ENCODE measurements at regions not wholly inside any gene's neighbourhood (a gene's known extent, or its start where the extent isn't known, plus 50 kb on each side); places are given as distances from the start of the nearest gene placed in this dataset.

DNA sequence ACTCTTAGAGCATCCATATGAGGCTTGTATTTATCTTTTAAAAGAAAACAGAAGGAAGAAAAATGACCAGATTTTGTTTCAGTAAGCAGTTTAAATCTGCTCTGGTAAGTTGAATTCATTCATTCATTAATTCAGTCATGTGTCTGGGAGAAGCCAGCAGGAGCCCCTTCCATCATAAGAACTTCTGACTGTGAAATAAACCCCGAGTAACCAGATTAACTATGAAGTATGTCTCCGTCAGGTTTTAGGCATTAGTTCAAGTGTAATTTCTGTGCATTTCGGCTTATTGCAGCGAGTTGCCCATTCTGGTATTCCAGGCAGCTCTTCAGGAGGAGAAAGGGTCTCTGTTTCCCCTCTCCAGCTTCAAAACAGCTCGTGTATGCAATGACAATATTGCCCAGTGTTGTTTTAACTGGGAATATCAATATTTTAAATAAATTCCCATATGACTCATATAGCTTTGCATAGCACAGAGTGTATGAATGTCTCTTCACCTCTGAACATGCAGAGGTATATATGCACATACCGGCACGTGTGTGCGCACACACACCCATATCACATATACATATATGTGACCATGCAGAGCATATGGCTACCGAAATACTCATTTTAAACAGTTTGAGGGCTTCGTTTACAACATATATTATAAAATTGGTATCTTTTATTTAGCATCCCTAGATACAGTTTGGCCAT is 255.3 kb downstream of the BCOR start:
- Histone ChIP-seq H3K27ac (no peak overlapping the region), H3K79me2 (ENCODE audit: insufficient read depth) (no peaks in the 10 kb centered on the region), H3F3A (ENCODE audit: insufficient read depth) (no peaks in the 10 kb centered on the region), H4K20me1 (ENCODE audit: insufficient read depth) (no peaks in the 10 kb centered on the region), H3K9me3 (ENCODE audit: low read depth) (no peaks in the 10 kb centered on the region), H3K9me2 (ENCODE audit: insufficient read depth) (no peaks in the 10 kb centered on the region), H3K4me1 (ENCODE audit: insufficient read depth) (no peaks in the 10 kb centered on the region), H2AFZ (no peak overlapping the region), H3K9ac (no peak overlapping the region), H3K36me3 (ENCODE audit: low read depth) (no peaks in the 10 kb centered on the region), H3K4me2 (ENCODE audit: unreplicated experiment) (no peak overlapping the region), H3K27me3 (replicated peaks; ENCODE audit: insufficient read depth) (no peaks in the 10 kb centered on the region), H3K4me3 (no peak overlapping the region)
- WGBS, 2 experiments (ENCODE audit: low coverage in 1 of 2, low lambda C conversion rate in 2 of 2, missing lambda C conversion rate in 2 of 2): 87 to 88% methylated on average over 10 of the region's 10 CpGs
- TF ChIP-seq EZH2phosphoT487 (IDR thresholded peaks at IDR 0.05; ENCODE audit: insufficient read depth, low read depth) (no peak), EZH2 (IDR thresholded peaks at IDR 0.05; ENCODE audit: insufficient read depth, poor library complexity, severe bottlenecking) (no peak)
- no peak for DNase-seq
- in situ Hi-C loops (cut with MboI): no loop called here

- no peak overlapping the region for H3K4me2 ChIP-seq (ENCODE audit: unreplicated experiment)
Observed at GRCh38 chrX:39843318-39843717, 254.4 kb downstream of the BCOR start.

DNA sequence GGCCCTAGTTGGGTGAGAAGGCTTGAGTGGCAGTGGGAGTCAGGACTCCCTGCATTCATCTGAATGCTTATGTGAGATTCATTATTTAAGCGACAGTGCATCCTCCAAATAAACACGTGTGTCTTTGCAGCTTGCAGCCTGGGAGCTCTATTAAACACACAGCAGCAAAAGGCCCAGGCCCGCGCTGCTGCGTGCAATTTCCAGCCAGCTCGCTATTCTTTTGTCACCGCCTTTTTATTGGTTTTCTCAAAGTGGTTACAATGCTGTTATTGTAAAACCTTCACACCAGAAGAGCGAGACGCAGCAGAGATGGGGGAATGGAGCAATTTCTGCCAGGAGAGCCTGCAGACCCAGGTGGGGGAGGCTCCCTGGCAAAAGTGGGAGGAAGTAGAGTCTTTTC is 252.5 kb downstream of the BCOR start:
- in situ Hi-C loops (cut with MboI): no loop called here
- Histone ChIP-seq H3K27ac (no peak overlapping the region), H3K36me3 (ENCODE audit: low read depth) (no peaks in the 10 kb centered on the region), H3K4me1 (ENCODE audit: insufficient read depth) (no peaks in the 10 kb centered on the region), H3K4me2 (ENCODE audit: unreplicated experiment) (no peak overlapping the region), H4K20me1 (ENCODE audit: insufficient read depth) (no peaks in the 10 kb centered on the region), H3K79me2 (ENCODE audit: insufficient read depth) (no peaks in the 10 kb centered on the region), H3K27me3 (replicated peaks; ENCODE audit: insufficient read depth) (no peaks in the 10 kb centered on the region), H3K9me2 (ENCODE audit: insufficient read depth) (no peaks in the 10 kb centered on the region), H3K4me3 (no peak overlapping the region), H3K9me3 (ENCODE audit: low read depth) (no peaks in the 10 kb centered on the region), H3K9ac (no peak overlapping the region), H2AFZ (no peak overlapping the region), H3F3A (ENCODE audit: insufficient read depth) (no peaks in the 10 kb centered on the region)
- WGBS, 2 experiments (ENCODE audit: low coverage in 1 of 2, low lambda C conversion rate in 2 of 2, missing lambda C conversion rate in 2 of 2): 86 to 91% methylated on average over 8 to 9 of the region's 9 CpGs
- TF ChIP-seq EZH2 (IDR thresholded peaks at IDR 0.05; ENCODE audit: insufficient read depth, poor library complexity, severe bottlenecking): no peak
- TF ChIP-seq EZH2phosphoT487 (IDR thresholded peaks at IDR 0.05; ENCODE audit: insufficient read depth, low read depth): no peak
- no peak for DNase-seq

More at GRCh38 chrX:39843318-39843717, 254.4 kb downstream of the BCOR start:
- no peak overlapping the region for H2AFZ ChIP-seq
- H3K36me3 ChIP-seq (ENCODE audit: low read depth): no peaks in the 10 kb centered on the region
- no peak overlapping the region for H3K9ac ChIP-seq
- no peaks in the 10 kb centered on the region for H3K4me1 ChIP-seq (ENCODE audit: insufficient read depth)
- no peaks in the 10 kb centered on the region for H3K9me2 ChIP-seq (ENCODE audit: insufficient read depth)
- no peak for TF ChIP-seq EZH2phosphoT487 (IDR thresholded peaks at IDR 0.05; ENCODE audit: insufficient read depth, low read depth)
- no peak for TF ChIP-seq EZH2 (IDR thresholded peaks at IDR 0.05; ENCODE audit: insufficient read depth, poor library complexity, severe bottlenecking)
- H4K20me1 ChIP-seq (ENCODE audit: insufficient read depth): no peaks in the 10 kb centered on the region
- DNase-seq: no peak
- no peaks in the 10 kb centered on the region for H3K27me3 ChIP-seq (replicated peaks; ENCODE audit: insufficient read depth)
- H3K4me3 ChIP-seq: no peak overlapping the region
- in situ Hi-C loops (cut with MboI): no loop called here
- H3K79me2 ChIP-seq (ENCODE audit: insufficient read depth): no peaks in the 10 kb centered on the region
- 93 to 96% methylated on average over 4 of the region's 4 CpGs for WGBS, 2 experiments (ENCODE audit: low coverage in 1 of 2, low lambda C conversion rate in 2 of 2, missing lambda C conversion rate in 2 of 2)
- H3K27ac ChIP-seq: no peak overlapping the region
- no peaks in the 10 kb centered on the region for H3K9me3 ChIP-seq (ENCODE audit: low read depth)
- no peaks in the 10 kb centered on the region for H3F3A ChIP-seq (ENCODE audit: insufficient read depth)

DNA sequence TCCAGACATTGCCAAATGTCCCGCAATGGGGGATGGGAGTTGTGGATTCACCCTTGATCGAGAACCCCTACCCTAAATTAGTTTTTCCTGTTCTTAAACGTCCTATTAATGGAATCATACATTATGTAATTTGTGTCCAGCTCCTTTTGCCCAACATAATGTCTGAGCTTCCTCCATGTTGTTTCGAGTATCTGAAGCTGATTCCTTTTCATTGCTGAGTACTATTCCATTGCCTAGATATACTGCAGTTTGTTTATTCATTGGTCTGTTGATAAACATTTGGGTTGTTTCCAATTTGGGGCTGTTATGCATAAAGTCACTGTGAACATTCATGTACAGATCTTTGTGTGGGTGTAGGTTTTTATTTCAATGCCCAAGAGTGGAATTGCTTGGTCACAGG is 251.3 kb downstream of the BCOR start:
- Histone ChIP-seq H3K9ac (no peak overlapping the region), H3F3A (ENCODE audit: insufficient read depth) (no peaks in the 10 kb centered on the region), H3K27ac (no peak overlapping the region), H3K9me2 (ENCODE audit: insufficient read depth) (no peaks in the 10 kb centered on the region), H3K36me3 (ENCODE audit: low read depth) (no peaks in the 10 kb centered on the region), H3K4me2 (ENCODE audit: unreplicated experiment) (no peak overlapping the region), H3K9me3 (ENCODE audit: low read depth) (no peaks in the 10 kb centered on the region), H3K27me3 (replicated peaks; ENCODE audit: insufficient read depth) (no peaks in the 10 kb centered on the region), H3K4me3 (no peak overlapping the region), H3K4me1 (ENCODE audit: insufficient read depth) (0 out of 2 replicates have a peak, but pooled peaks cover 2% of the 10 kb centered on the region), H2AFZ (no peak overlapping the region), H4K20me1 (ENCODE audit: insufficient read depth) (no peaks in the 10 kb centered on the region), H3K79me2 (ENCODE audit: insufficient read depth) (no peaks in the 10 kb centered on the region)
- in situ Hi-C loops (cut with MboI): no loop called here
- no peak for DNase-seq
- WGBS, 2 experiments (ENCODE audit: low coverage in 1 of 2, low lambda C conversion rate in 2 of 2, missing lambda C conversion rate in 2 of 2): 66 to 78% methylated on average over 4 of the region's 4 CpGs
- no peak for TF ChIP-seq EZH2 (IDR thresholded peaks at IDR 0.05; ENCODE audit: insufficient read depth, poor library complexity, severe bottlenecking)
- TF ChIP-seq EZH2phosphoT487 (IDR thresholded peaks at IDR 0.05; ENCODE audit: insufficient read depth, low read depth): no peak
